ENCODE measurements at regions not wholly inside any gene's neighbourhood (a gene's known extent, or its start where the extent isn't known, plus 50 kb on each side); places are given as distances from the start of the nearest gene placed in this dataset.

DNA sequence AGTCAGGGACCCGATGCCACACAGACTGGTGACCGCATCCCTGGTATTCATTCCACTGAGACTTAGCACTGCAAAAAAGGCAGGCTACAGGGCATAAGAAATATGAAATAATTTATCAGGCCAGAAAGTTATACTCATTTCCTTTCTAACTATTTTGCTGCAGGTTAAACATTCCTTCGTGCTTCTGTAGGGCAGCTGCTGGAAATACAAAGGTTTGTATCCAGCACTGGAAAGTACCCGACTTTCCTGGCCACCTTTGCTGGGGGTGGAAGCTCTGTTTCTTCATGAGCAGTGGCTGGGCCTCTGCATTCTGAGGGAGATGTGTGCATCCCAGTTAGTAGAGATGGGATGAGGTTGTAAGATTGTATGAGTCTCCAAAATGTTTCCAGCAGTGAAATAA lies 478.6 kb upstream of the WWC1 start (continued):
- no peak for TF ChIP-seq SP1 (IDR thresholded peaks at IDR 0.05; ENCODE audit: low read depth, low read length)
- no peak for TF ChIP-seq FOXK2 (IDR thresholded peaks at IDR 0.05)
- TF ChIP-seq KLF5 (IDR thresholded peaks at IDR 0.05; ENCODE audit: partially characterized antibody), result no peak
- TF ChIP-seq RFX5 (IDR thresholded peaks at IDR 0.05; ENCODE audit: low read depth, low read length), result no peak
- TF ChIP-seq MTA2 (IDR thresholded peaks at IDR 0.05; ENCODE audit: low read depth), result no peak
- TF ChIP-seq CBX3 (IDR thresholded peaks at IDR 0.05; ENCODE audit: borderline replicate concordance, low read depth), result no peak
- no peak for TF ChIP-seq YBX1 (IDR thresholded peaks at IDR 0.05)

DNA sequence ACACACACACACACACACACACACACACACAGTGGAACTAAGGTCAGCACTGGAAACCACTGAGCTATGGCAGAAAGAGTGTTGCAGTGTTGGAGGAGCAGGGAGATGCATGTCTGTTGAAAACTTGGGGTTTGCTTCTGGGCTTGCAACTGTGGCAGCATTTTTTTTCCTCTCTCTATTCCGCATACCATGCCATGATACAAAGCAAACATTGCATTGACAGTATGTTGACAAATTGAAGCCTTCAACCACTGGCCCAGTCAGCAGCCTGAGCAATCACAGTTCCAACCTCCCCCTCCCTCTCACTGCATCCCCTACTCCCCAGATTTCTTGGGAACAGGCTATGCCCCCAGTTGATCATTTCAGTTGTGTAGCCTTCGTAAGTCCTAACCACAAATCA lies 478.1 kb upstream of the WWC1 start:
- intact Hi-C loops (cut with micrococcal nuclease; ENCODE audit: unreplicated experiment) (no loop called here), in situ Hi-C loops (cut with MboI) (no loop called here)
- BruUV-seq (replicated peaks), result no TSS peak
- RAD21 ChIA-PET (ENCODE audit: unreplicated experiment), result no interaction called here
- Histone ChIP-seq H3K4me3 (no peak overlapping the region), H3K27ac (ENCODE audit: control insufficient read depth, insufficient read depth) (no peak overlapping the region), H4K20me1 (ENCODE audit: control insufficient read depth, insufficient read depth) (no peaks in the 10 kb centered on the region), H2AFZ (ENCODE audit: control insufficient read depth, low read depth, low read length) (no peak overlapping the region), H3K79me2 (ENCODE audit: control insufficient read depth, insufficient read depth, low read length) (no peaks in the 10 kb centered on the region), H3K4me1 (ENCODE audit: control insufficient read depth, insufficient read depth, low read length) (no peaks in the 10 kb centered on the region), H3K9ac (ENCODE audit: control insufficient read depth, insufficient read depth, low read length) (no peak overlapping the region), H3K9me3 (replicated peaks; ENCODE audit: control insufficient read depth, insufficient read depth, low read length) (no peaks in the 10 kb centered on the region), H3K36me3 (ENCODE audit: control insufficient read depth in 2 of 2, insufficient read depth in 2 of 2, low read length in 1 of 2) (no peaks in the 10 kb centered on the region), H3K4me2 (ENCODE audit: control insufficient read depth, insufficient read depth) (no peak overlapping the region), H3K27me3 (replicated peaks in 1 of 2; ENCODE audit: control insufficient read depth in 2 of 2, insufficient read depth in 2 of 2, low read length in 1 of 2) (peaks cover 0 to 3% of the 10 kb centered on the region in 2 experiments; a peak in 1 of 4 replicates)
- WGBS (ENCODE audit: insufficient coverage, insufficient replicate concordance, low lambda C conversion rate, missing lambda C conversion rate), result 0% methylated on average over 2 of the region's 2 CpGs
- SMC1A ChIA-PET (ENCODE audit: uncharacterized antibody, unreplicated experiment), result no interaction called here
- CTCF ChIA-PET, result no interaction called here
- no peak for FAIRE-seq
- no peak for DNase-seq (ENCODE audit: low read depth, low spot score)
- no peak for ATAC-seq
- POLR2A ChIA-PET, result interaction anchor here (0.6 kb wide), 1 partner anchor 13 kb away, joined by 3 read pairs; no protein-coding TSS in a partner anchor
- TF ChIP-seq SUZ12 (IDR thresholded peaks at IDR 0.05; ENCODE audit: unreplicated experiment) (no peak), RELA (IDR thresholded peaks at IDR 0.05; ENCODE audit: borderline replicate concordance, partially characterized antibody) (no peak), SMAD5 (IDR thresholded peaks at IDR 0.05; ENCODE audit: low read depth) (no peak), HDGF (IDR thresholded peaks at IDR 0.05) (no peak), CHD2 (IDR thresholded peaks at IDR 0.05; ENCODE audit: borderline replicate concordance, low read depth, low read length) (no peak)
- TF ChIP-seq, protein P1, sequence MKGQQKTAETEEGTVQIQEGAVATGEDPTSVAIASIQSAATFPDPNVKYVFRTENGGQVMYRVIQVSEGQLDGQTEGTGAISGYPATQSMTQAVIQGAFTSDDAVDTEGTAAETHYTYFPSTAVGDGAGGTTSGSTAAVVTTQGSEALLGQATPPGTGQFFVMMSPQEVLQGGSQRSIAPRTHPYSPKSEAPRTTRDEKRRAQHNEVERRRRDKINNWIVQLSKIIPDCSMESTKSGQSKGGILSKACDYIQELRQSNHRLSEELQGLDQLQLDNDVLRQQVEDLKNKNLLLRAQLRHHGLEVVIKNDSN (IDR thresholded peaks at IDR 0.05; ENCODE audit: borderline replicate concordance, extremely low read length, insufficient read depth, low read depth, low read length), result no peak
- TF ChIP-seq, protein P2, sequence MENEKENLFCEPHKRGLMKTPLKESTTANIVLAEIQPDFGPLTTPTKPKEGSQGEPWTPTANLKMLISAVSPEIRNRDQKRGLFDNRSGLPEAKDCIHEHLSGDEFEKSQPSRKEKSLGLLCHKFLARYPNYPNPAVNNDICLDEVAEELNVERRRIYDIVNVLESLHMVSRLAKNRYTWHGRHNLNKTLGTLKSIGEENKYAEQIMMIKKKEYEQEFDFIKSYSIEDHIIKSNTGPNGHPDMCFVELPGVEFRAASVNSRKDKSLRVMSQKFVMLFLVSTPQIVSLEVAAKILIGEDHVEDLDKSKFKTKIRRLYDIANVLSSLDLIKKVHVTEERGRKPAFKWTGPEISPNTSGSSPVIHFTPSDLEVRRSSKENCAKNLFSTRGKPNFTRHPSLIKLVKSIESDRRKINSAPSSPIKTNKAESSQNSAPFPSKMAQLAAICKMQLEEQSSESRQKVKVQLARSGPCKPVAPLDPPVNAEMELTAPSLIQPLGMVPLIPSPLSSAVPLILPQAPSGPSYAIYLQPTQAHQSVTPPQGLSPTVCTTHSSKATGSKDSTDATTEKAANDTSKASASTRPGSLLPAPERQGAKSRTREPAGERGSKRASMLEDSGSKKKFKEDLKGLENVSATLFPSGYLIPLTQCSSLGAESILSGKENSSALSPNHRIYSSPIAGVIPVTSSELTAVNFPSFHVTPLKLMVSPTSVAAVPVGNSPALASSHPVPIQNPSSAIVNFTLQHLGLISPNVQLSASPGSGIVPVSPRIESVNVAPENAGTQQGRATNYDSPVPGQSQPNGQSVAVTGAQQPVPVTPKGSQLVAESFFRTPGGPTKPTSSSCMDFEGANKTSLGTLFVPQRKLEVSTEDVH (IDR thresholded peaks at IDR 0.05; ENCODE audit: low read depth, partially characterized antibody), result no peak
- TF ChIP-seq, protein P3, sequence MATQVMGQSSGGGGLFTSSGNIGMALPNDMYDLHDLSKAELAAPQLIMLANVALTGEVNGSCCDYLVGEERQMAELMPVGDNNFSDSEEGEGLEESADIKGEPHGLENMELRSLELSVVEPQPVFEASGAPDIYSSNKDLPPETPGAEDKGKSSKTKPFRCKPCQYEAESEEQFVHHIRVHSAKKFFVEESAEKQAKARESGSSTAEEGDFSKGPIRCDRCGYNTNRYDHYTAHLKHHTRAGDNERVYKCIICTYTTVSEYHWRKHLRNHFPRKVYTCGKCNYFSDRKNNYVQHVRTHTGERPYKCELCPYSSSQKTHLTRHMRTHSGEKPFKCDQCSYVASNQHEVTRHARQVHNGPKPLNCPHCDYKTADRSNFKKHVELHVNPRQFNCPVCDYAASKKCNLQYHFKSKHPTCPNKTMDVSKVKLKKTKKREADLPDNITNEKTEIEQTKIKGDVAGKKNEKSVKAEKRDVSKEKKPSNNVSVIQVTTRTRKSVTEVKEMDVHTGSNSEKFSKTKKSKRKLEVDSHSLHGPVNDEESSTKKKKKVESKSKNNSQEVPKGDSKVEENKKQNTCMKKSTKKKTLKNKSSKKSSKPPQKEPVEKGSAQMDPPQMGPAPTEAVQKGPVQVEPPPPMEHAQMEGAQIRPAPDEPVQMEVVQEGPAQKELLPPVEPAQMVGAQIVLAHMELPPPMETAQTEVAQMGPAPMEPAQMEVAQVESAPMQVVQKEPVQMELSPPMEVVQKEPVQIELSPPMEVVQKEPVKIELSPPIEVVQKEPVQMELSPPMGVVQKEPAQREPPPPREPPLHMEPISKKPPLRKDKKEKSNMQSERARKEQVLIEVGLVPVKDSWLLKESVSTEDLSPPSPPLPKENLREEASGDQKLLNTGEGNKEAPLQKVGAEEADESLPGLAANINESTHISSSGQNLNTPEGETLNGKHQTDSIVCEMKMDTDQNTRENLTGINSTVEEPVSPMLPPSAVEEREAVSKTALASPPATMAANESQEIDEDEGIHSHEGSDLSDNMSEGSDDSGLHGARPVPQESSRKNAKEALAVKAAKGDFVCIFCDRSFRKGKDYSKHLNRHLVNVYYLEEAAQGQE (IDR thresholded peaks at IDR 0.05; ENCODE audit: low read depth, low read length), result no peak
- TF ChIP-seq, protein P4, sequence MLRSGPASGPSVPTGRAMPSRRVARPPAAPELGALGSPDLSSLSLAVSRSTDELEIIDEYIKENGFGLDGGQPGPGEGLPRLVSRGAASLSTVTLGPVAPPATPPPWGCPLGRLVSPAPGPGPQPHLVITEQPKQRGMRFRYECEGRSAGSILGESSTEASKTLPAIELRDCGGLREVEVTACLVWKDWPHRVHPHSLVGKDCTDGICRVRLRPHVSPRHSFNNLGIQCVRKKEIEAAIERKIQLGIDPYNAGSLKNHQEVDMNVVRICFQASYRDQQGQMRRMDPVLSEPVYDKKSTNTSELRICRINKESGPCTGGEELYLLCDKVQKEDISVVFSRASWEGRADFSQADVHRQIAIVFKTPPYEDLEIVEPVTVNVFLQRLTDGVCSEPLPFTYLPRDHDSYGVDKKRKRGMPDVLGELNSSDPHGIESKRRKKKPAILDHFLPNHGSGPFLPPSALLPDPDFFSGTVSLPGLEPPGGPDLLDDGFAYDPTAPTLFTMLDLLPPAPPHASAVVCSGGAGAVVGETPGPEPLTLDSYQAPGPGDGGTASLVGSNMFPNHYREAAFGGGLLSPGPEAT (IDR thresholded peaks at IDR 0.05; ENCODE audit: low read depth), result no peak

Measured in GM12878 (cell line).